Stimulated activated CD8-positive, alpha-beta memory T cell treated with anti-CD3 and anti-CD28 coated beads, Interleukin-12 subunit alpha, Interleukin-12 subunit beta, amount 100 ng/mL, for 24 hours (primary cell): ENCODE measurements at regions not wholly inside any gene's neighbourhood (a gene's known extent, or its start where the extent isn't known, plus 50 kb on each side); places are given as distances from the start of the nearest gene placed in this dataset.

Experiments used
- DNase-seq: peaks from one replicate; pipeline ENCODE4 v3.0.0-alpha.2; 2020; ENCODE audit errors: extremely low read depth

- DNase-seq = no peak
Observed at GRCh38 chr13:33515146-33515545, 229.6 kb upstream of the STARD13 start.

DNA sequence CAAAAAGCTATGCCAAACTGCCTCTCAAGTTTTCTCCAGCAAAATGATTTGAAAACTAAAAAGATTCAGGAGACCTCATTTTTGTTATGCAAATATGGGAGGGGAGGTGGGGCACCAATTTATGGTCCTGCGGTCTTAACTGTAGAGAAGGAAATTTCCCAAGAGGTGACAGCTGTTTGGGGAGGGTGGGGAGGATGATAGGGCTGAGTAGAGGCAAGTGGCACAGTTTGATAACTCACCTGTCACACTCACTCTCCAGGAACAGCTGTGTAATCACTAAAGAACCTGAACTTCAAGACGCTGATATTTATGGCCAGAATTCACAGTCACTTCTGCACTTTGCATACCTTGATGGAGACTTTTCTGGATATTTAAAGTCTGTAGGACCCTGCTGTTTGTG is 232.9 kb upstream of the STARD13 start:
- no peak for DNase-seq

- no peak for DNase-seq
Observed at GRCh38 chr13:33519561-33520467, 234.3 kb upstream of the STARD13 start.

DNA sequence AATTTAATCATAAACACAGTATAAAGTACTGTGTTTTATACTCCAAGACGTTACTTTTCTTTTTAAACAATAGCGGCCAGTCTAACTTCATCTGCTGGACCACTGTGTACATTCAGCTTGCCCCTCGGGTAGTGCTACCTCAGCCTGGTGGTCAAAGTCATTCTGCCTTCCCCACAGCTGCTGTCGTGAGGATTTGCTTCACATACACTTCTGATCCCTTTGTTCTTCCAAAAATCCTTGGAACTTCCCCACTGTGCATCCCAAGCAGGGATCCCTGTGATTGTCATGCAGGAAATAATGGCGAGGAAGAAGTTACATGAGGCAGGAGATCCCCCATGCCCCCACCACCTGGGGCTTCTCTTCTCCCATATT is 234.9 kb upstream of the STARD13 start:
- no peak for DNase-seq

DNA sequence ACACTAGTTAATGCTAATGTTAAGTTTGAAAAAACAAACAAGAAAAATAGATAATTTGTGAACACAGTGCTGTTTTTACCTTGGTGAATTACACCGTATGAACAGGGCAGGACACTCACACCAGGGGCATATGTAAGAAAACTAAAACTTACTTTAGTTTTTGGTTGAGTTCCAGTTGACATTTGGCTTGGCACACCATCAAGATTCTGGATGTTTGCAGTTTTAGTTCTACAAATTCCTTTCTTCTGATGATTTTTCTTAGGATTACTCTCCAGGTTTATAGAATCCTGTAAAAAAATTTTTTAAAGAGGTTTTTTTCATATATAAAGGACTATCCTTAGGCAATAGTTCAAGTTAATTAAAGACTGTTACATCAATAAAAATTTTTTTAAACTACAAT is 238.5 kb upstream of the STARD13 start:
- DNase-seq = no peak

DNA sequence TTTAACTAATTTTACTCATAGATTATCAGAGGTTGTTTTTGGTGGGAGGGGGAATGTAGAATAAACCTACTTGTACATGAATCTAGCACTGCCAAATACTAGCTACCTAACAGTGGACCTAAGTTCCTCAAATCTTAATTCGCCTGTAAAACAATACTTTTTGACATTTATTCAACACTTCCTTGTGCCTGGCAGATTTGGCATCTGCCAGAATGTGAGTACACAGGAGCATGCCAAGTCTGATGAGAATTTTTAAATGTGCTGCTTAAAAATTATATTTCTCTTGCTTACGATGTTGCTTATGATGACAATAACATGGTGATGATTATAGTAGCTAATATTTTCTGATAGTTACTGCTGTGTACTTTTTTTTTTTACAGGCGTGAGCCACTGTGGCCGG is 240.2 kb upstream of the STARD13 start:
- no peak for DNase-seq

DNA sequence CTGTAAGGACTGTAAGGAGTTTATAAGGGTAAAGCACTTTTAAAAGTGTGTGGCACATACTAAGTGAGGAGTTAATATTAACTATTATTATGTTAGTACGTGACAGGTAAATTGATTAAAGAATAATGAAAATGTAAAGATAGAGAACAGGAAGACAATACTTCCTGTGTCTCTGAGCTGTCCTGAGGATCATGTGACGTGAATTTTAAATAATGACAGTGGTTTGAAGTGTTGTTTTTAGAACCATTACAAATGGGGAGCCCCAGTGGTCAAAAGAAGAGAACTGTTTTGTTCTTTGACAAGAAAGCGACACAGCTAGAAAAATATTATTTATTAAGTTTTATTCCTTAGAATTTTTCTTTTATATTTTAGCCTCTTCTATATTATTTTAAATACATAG is 241.2 kb upstream of the STARD13 start:
- no peak for DNase-seq

GRCh38 chr13:33528896-33529295 is 243.3 kb upstream of the STARD13 start:
- DNase-seq = no peak

- no peak for DNase-seq
Observed at GRCh38 chr13:33531484-33531883, 245.9 kb upstream of the STARD13 start.

- no peak for DNase-seq
Observed at GRCh38 chr13:33535061-33535460, 249.5 kb upstream of the STARD13 start.

GRCh38 chr13:33536601-33537000 is 251.0 kb upstream of the STARD13 start:
- no peak for DNase-seq

DNA sequence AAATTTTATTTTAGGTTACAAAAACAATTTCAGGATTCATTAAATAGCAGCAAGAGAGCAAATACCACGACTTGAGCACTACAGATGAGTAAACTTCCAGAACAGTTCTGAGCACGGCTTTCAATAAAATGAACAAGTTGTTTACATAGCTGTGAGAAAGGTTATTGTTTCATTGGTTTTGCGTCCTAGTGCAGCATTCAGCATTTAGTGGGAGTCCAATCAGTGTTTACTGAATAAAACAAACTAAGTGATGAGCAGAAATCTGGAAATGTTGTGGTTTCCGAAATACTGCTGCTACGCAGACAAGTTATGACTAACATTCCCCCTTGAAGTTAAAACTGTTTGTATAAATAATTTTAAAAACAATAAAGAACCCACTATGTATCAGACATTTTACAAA is 251.5 kb upstream of the STARD13 start:
- DNase-seq = no peak

- no peak for DNase-seq
Observed at GRCh38 chr13:33537676-33538075, 252.1 kb upstream of the STARD13 start.

DNA sequence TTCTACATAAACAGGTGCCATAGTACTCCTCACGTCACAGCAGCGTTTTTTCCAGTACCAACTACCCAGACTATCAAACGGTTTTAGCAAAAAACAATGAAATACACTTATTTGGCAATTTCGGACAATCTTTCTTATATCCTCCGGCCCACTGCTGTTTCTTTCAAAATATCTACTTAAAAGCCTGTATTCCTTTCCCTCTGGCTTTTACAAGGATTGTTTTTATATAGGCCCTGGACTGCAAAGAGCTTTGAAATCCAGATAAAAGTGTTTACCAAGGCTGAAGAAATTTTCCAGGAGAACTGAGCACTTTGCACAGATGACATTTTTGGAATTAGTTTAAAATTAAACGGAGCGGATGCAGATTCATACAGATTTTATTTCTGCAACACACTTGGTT is 255.9 kb upstream of the STARD13 start:
- no peak for DNase-seq

GRCh38 chr13:33541962-33542308 is 256.4 kb upstream of the STARD13 start:
- DNase-seq = no peak

DNA sequence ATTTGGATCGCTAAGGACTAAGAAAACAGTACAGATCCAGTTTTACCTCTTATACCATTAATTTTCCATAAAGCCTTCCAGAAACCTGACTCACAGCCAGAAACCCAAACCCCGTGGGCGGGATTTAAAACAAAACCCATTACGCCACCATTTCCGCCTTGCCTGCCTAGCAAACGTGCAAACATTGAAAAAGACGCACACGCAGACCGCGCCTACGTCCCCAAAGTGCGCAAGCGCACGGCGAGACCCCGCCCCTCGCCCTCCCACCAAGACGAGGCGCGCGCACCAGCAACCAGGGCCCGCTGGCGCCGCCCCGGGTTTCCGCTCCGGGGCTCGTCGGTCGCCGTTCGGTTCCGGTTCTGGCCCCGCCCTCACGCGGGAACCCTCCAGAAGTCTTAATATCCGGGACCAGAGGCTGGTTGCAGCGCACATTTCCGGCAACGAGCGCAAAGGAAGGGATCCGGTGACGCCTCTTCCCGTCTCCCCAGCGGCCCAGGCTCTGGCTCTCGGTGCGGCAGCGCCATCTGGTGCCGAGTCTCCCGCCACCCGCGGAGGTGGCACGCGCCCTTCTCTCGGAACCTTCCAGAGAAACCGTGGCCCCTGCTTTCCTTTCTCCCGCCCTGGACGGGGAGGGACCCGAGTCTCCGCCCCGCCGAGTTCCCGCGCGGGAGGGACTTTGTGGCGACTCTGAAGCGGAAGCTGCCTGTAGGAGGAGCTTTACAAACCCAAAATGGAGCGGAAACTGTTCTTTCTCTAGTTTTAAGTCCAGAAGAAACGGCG is 256.9 kb upstream of the STARD13 start:
- peak; percentile 97 for DNase-seq

DNA sequence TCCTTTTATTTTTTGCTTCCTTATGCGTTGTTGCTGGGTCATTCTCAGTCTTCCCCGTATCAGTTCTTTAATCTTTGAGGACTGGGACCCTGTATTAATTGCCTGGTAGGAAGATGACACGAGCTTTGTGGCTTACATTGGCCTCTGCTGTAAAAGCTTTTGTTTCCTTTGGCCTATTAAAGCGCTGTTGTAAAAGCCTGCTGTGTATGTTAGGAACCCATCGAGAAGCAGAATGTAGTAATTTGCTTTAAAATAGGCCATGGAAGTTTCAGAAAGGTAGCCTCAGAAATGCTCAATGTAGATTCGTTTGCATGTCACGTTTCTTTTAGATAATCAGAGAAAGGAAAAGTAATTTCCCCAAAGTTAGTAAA is 257.5 kb upstream of the STARD13 start:
- no peak for DNase-seq

DNA sequence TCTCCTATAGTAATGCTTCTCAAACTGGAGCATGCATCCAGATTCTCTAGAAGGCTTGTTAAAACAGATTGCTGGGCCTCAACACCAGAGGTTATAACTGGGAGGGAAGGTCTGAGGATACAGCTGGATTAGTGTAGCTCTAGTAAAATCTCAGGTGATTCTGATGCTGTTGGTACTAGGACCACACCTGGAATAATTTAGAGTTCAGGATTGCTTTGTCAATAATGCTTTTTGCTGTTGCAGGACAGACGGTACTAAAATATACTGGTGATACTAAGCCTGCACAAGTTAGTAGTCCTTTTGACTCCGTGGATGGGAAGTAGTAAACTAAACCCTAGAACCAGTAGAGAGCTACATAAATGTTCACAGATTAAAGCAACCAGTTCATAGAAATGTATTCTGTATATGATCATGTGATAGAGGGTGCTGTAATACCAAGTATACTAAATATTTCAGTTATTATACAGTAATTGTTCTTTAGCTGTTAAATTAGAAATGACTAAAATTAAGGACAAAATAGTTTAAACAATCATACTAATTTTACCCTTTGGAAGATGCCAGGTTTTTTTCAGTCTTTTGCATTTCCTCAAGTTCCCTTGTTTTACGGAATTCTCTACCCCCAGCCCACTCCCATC is 258.2 kb upstream of the STARD13 start:
- no peak for DNase-seq

DNA sequence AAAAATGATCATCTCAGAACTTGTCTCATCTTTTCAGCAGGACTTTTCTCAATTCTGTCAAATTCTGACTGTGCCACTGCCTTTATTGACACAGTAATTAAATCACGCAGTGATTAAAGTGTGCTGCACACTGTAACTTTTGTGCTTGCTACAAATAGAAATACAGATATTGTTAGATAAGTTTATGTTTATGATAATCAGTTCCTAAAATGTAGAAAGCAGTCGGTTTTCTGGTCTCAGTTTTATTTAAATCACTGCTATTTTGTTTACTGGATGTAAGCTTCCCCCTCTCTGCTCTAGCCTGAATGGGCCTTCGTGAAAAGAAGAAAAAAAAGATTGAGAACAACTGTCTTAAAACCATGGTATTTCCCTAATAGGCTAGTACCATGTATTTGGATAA is 258.8 kb upstream of the STARD13 start:
- DNase-seq = no peak

DNA sequence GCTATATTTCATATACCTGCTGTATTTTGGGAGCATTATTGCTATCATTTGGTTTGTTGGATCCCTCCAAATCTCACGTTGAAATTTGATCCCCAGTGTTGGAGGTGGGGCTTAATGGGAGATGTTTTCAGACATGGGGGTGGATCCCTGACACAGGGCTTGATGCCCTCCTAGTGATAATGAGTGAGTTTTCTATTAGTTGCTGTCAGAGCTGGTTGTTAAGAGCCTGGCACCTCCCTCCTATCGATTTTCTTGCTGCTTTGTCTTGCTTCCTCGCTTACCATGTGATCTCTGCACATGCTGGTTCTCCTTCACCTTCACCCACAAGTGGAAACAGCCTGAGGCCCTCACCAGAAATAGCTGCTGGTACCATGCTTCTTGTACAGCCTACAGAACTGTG is 259.9 kb upstream of the STARD13 start:
- no peak for DNase-seq

DNA sequence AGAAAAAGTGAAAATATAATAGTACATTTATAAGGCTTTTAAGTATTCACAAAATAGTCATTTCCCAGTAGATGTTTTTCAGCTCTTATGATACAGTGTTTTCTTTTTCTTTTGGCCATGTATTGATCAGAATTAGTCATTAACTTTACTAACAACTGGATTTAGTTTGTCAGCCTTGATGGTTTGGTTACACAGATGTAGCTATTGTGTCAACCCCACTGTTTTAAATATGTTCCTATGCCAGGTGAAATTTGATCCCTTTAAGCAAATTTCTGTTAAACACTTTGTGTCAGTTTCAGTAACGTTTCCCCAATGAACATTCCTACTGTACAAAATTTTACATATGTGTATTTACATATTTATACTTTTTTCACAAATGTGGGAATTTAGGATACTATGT is 261.5 kb upstream of the STARD13 start:
- DNase-seq = no peak

DNA sequence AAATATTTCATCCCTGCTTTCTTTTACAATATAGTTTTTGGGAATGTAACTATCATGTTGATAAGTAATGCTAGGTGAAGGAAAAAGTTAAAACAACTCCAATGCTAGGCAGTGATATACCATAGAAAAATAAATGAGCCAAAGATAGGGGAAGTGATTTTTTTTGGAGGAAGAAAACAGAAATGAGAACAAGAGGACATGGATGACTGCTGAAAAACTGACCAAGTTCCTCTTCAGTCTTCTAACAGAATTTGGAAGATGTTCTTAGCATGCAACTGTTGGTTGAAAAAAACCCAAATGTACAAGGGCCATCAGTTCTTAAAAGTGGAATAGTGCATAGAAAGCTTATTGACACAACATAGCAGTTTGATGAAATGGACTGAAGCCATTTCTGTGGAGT is 262.5 kb upstream of the STARD13 start:
- no peak for DNase-seq

DNA sequence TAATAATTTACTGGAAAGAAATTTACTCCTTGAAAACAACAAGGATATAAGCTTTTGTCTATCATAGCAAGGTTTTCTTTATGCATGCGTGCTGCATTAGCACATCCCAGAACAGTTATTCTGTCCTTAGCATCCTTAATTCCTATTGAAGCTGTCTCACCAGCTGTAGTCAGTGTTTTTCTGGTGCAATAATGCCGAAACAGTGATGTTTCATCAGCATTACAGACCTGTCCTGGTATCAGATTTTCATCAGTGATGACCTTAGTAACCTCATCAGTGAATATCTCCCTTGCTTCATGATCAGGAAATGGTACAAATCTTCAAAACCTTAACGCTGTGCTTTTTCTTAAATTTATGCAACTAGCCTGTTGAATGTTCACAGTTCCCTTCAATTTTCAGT is 264.7 kb upstream of the STARD13 start:
- DNase-seq = no peak
